ENCODE measurements at regions not wholly inside any gene's neighbourhood (a gene's known extent, or its start where the extent isn't known, plus 50 kb on each side); places are given as distances from the start of the nearest gene placed in this dataset.

GRCh38 chr13:111557921-111558699 lies 237.7 kb downstream of the TEX29 start:
- TF ChIP-seq POLR2A (IDR thresholded peaks at IDR 0.05): no peak
- TF ChIP-seq, protein P1, sequence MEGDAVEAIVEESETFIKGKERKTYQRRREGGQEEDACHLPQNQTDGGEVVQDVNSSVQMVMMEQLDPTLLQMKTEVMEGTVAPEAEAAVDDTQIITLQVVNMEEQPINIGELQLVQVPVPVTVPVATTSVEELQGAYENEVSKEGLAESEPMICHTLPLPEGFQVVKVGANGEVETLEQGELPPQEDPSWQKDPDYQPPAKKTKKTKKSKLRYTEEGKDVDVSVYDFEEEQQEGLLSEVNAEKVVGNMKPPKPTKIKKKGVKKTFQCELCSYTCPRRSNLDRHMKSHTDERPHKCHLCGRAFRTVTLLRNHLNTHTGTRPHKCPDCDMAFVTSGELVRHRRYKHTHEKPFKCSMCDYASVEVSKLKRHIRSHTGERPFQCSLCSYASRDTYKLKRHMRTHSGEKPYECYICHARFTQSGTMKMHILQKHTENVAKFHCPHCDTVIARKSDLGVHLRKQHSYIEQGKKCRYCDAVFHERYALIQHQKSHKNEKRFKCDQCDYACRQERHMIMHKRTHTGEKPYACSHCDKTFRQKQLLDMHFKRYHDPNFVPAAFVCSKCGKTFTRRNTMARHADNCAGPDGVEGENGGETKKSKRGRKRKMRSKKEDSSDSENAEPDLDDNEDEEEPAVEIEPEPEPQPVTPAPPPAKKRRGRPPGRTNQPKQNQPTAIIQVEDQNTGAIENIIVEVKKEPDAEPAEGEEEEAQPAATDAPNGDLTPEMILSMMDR (IDR thresholded peaks at IDR 0.05): no peak

Measured in ovary (tissue), 3 donors.